NT2/D1 (cell line): ENCODE measurements at regions not wholly inside any gene's neighbourhood (a gene's known extent, or its start where the extent isn't known, plus 50 kb on each side); places are given as distances from the start of the nearest gene placed in this dataset.
A peak's percentile ranks its signal among the peaks of the same experiment; 100 is the strongest.
"Not testable (repeated sequence)": the region's sequence is repeated elsewhere in the genome, so short reads cannot be mapped to it uniquely, and the experiment has no call there.

Source experiments
- DNase-seq: peaks from one replicate; pipeline ENCODE4 v3.0.0-alpha.2; 2011; ENCODE audit warnings: low read depth, low spot score
- H3K27me3 ChIP-seq: 2 replicates; pipeline ENCODE4 v1.6.0; 2011; ENCODE audit warnings: mild to moderate bottlenecking; ENCODE audit not compliant: insufficient read length, insufficient read depth
- H3K36me3 ChIP-seq: 2 replicates; pipeline ENCODE4 v1.6.1; 2011; ENCODE audit warnings: mild to moderate bottlenecking, low read length, mixed read lengths; ENCODE audit not compliant: insufficient read depth, insufficient read length
- H3K4me1 ChIP-seq: 2 replicates; pipeline ENCODE4 v1.5.1; 2011; ENCODE audit not compliant: insufficient read depth, insufficient read length
- H3K4me3 ChIP-seq: 2 replicates; pipeline ENCODE4 v1.5.1; 2011; ENCODE audit warnings: low read depth; ENCODE audit not compliant: insufficient read length
- H3K9ac ChIP-seq: 2 replicates; pipeline ENCODE4 v1.6.0; 2011; ENCODE audit warnings: low read depth; ENCODE audit not compliant: insufficient read length
- H3K9me3 ChIP-seq: 2 replicates; pipeline ENCODE4 v1.5.1; 2011; ENCODE audit warnings: mild to moderate bottlenecking, low read length; ENCODE audit not compliant: insufficient read depth
- SUZ12 ChIP-seq: IDR thresholded peaks from 2 replicates; pipeline ENCODE4 v1.6.1; 2011; ENCODE audit not compliant: insufficient read length, insufficient read depth; ENCODE audit errors: extremely low read depth
- YY1 ChIP-seq: IDR thresholded peaks from 2 replicates; pipeline ENCODE4 v1.6.1; 2011; ENCODE audit not compliant: insufficient read length, insufficient read depth
- ZNF274 ChIP-seq: IDR thresholded peaks from 2 replicates; pipeline ENCODE4 v1.6.1; 2011; ENCODE audit warnings: mild to moderate bottlenecking, low read depth, low read length

DNA sequence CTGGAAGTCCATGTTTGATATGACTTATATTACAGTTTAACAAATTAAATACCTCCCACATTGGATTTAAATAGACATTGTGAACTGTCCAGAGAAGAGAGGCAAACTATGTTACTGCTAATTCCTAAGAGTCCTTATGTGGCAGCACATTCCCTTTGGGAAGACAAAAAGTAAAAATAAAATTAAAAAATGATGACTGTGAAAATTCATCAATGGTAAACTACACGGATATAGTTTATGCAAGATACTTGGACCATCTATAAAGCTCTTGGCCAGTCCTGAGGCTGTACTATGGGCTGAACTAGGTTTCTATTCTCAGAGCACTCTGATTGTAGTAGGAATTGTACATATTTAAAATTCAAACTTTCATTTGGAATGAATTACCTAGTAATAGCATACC, 206.4 kb downstream of the LRRK2 start:
- no peak for TF ChIP-seq SUZ12
- no peak for DNase-seq
- no peaks in the 10 kb centered on the region for H3K36me3 ChIP-seq

GRCh38 chr12:40435251-40435650, 210.5 kb downstream of the LRRK2 start:
- Histone ChIP-seq H3K4me3 (no peak overlapping the region), H3K9ac (no peak overlapping the region), H3K27me3 (no peaks in the 10 kb centered on the region), H3K4me1 (no peaks in the 10 kb centered on the region), H3K36me3 (no peaks in the 10 kb centered on the region), H3K9me3 (no peaks in the 10 kb centered on the region)
- DNase-seq = no peak
- TF ChIP-seq ZNF274 = no peak
- TF ChIP-seq YY1 = no peak
- TF ChIP-seq SUZ12 = no peak

More for the DNA sequence above, 206.4 kb downstream of the LRRK2 start:
- H3K27me3 ChIP-seq = no peaks in the 10 kb centered on the region
- H3K9me3 ChIP-seq = no peaks in the 10 kb centered on the region
- no peaks in the 10 kb centered on the region for H3K4me1 ChIP-seq
- H3K9ac ChIP-seq = no peak overlapping the region
- no peak overlapping the region for H3K4me3 ChIP-seq

DNA sequence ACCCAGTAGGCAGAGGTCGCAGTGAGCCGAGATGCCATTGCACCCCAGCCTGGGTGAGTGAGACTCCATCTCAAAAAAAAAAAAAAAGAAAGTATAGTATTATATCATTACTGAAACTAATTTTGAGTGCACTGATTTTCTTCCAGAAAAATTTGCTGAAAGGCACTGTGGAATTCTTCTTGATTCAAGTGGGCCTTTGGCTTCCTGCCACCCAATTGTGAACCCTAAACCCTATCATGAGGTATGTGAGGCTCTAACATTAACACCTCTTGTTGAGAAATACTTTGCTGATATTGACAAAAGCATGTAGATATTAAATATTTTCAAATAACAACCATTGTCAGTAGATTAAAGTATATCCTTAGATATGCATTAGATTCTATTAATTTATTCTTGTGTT, 211.2 kb downstream of the LRRK2 start:
- Histone ChIP-seq H3K9me3 (no peaks in the 10 kb centered on the region), H3K27me3 (no peaks in the 10 kb centered on the region), H3K4me1 (no peaks in the 10 kb centered on the region), H3K36me3 (no peaks in the 10 kb centered on the region), H3K9ac (no peak overlapping the region), H3K4me3 (no peak overlapping the region)
- TF ChIP-seq SUZ12 (no peak), YY1 (no peak), ZNF274 (no peak)
- DNase-seq = no peak

DNA sequence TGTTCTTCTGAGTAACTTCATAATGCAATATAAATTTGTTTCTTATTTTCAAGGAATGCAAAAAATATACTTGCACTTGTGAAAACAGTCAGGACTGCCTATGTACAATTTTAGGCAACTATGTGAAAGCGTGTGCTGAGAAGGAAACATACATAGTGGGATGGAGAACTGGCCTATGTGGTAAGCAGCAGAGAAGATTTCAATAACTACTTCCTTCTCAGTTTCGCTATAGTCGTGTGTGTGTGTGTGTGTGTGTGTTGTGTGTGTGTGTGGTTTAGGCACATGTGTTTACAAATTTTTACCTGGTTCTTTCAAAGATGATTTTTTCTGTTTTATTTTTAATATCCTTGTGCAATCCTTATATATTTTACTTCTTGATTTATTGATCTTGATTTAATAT, 211.8 kb downstream of the LRRK2 start:
- no peaks in the 10 kb centered on the region for H3K9me3 ChIP-seq
- DNase-seq = no peak
- no peak overlapping the region for H3K4me3 ChIP-seq
- TF ChIP-seq YY1 = no peak
- no peak for TF ChIP-seq SUZ12
- TF ChIP-seq ZNF274 = no peak
- no peaks in the 10 kb centered on the region for H3K27me3 ChIP-seq
- H3K36me3 ChIP-seq = no peaks in the 10 kb centered on the region
- H3K4me1 ChIP-seq = no peaks in the 10 kb centered on the region
- H3K9ac ChIP-seq = no peak overlapping the region

- Histone ChIP-seq H3K36me3 (no peaks in the 10 kb centered on the region), H3K27me3 (no peaks in the 10 kb centered on the region), H3K9me3 (no peaks in the 10 kb centered on the region), H3K4me3 (no peak overlapping the region), H3K9ac (no peak overlapping the region), H3K4me1 (no peaks in the 10 kb centered on the region)
- DNase-seq = no peak
- TF ChIP-seq ZNF274 = no peak
- no peak for TF ChIP-seq SUZ12
- TF ChIP-seq YY1 = no peak
Observed at GRCh38 chr12:40439771-40440492, 215.1 kb downstream of the LRRK2 start.

DNA sequence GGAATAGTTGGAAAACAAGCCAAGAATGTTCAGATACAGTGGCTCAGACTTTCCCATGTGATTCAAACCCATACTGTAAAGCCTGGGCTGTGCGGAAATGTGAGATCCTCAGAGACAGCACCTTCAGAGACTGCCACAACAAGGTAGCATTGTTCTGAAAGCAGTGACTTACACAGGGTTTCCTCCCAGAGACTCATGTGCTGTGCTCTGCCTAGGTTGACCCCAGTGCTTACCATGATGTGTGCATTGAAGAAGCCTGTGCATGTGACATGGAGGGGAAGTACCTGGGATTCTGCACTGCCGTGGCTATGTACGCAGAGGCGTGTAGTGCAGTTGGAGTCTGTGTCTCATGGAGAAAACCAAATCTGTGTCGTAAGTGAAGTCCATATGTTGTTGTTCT, 219.4 kb downstream of the LRRK2 start:
- Histone ChIP-seq H3K9me3 (no peaks in the 10 kb centered on the region), H3K36me3 (no peaks in the 10 kb centered on the region), H3K4me3 (no peak overlapping the region), H3K9ac (no peak overlapping the region), H3K4me1 (no peaks in the 10 kb centered on the region), H3K27me3 (no peaks in the 10 kb centered on the region)
- TF ChIP-seq ZNF274 = no peak
- no peak for TF ChIP-seq YY1
- no peak for TF ChIP-seq SUZ12
- DNase-seq = no peak

DNA sequence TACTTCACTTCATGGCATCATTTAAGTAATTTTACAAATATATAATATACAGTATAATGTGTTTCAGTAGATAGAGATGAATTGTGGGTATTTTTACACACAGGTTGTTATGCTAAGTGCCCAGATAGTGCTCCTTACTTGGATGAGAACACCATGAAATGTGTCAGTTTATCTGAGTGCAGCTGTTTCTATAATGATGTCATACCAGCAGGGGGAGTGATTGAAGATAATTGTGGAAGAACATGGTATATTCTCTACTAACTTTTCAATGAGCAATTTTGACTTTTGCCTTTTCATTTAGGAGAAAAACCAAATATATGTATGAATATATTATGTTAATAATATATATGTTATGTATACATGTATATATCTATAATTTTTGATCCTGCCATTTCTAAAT, 221.6 kb downstream of the LRRK2 start:
- no peak overlapping the region for H3K9ac ChIP-seq
- no peaks in the 10 kb centered on the region for H3K9me3 ChIP-seq
- no peaks in the 10 kb centered on the region for H3K27me3 ChIP-seq
- no peak for TF ChIP-seq SUZ12
- no peak for TF ChIP-seq YY1
- no peak for TF ChIP-seq ZNF274
- peak; percentile 1 for DNase-seq
- no peaks in the 10 kb centered on the region for H3K36me3 ChIP-seq
- no peak overlapping the region for H3K4me3 ChIP-seq
- no peaks in the 10 kb centered on the region for H3K4me1 ChIP-seq

- DNase-seq, H3K4me1 ChIP-seq, H3K27me3 ChIP-seq, H3K4me3 ChIP-seq, H3K9ac ChIP-seq, H3K36me3 ChIP-seq, H3K9me3 ChIP-seq: not testable (repeated sequence)
Observed at GRCh38 chr12:40448523-40448922, 223.7 kb downstream of the LRRK2 start.
